Activated CD8-positive, alpha-beta T cell treated with anti-CD3 and anti-CD28 coated beads for 36 hours (primary cell): ENCODE measurements at regions not wholly inside any gene's neighbourhood (a gene's known extent, or its start where the extent isn't known, plus 50 kb on each side); places are given as distances from the start of the nearest gene placed in this dataset.

Source experiments
- ATAC-seq: fragments of 200-7000 bp; cut with Tn5 transposase; one replicate; pipeline ENCODE4 v1.10.0; 2021; ENCODE audit warnings: mild to moderate bottlenecking, moderate library complexity
- CTCF ChIA-PET: fragments of 350-600 bp; sonication (Branson Sonifier 250); formaldehyde crosslinking; loops from one replicate; lab custom pipeline; 2021; ENCODE audit warnings: antibody characterized with exemption; lab: Charles Lee
- POLR2A ChIA-PET: fragments of 350-600 bp; sonication (Branson Sonifier 250); formaldehyde crosslinking; loops from one replicate; lab custom pipeline; 2021; ENCODE audit warnings: antibody characterized with exemption; lab: Charles Lee
- DNase-seq: peaks from one replicate; pipeline ENCODE4 v3.0.0-alpha.2; 2020
- H3K27ac Mint-ChIP-seq: one replicate; pipeline ENCODE4 v1.8.0; 2021; ENCODE audit warnings: mild to moderate bottlenecking, mixed read lengths
- H3K27me3 Mint-ChIP-seq: one replicate; pipeline ENCODE4 v1.8.0; 2021; ENCODE audit warnings: mixed read lengths
- H3K36me3 Mint-ChIP-seq: one replicate; pipeline ENCODE4 v1.8.0; 2021; ENCODE audit warnings: low read depth, mixed read lengths
- H3K4me1 Mint-ChIP-seq: one replicate; pipeline ENCODE4 v1.8.0; 2021; ENCODE audit warnings: low read depth, mixed read lengths
- H3K4me3 Mint-ChIP-seq: one replicate; pipeline ENCODE4 v1.8.0; 2021; ENCODE audit warnings: mild to moderate bottlenecking, moderate library complexity, mixed read lengths
- H3K9me3 Mint-ChIP-seq: one replicate; pipeline ENCODE4 v1.8.0; 2021; ENCODE audit warnings: mixed read lengths
- CTCF ChIP-seq: fragments of 200-600 bp; IDR thresholded peaks from one replicate; pipeline ENCODE4 v1.8.0; 2022; ENCODE audit warnings: antibody characterized with exemption, mild to moderate bottlenecking
- intact Hi-C: fragments of 100-400 bp; cut with micrococcal nuclease; formaldehyde crosslinking; loops from one replicate; pipeline ENCODE4 v1.10.0; 2022

GRCh38 chr3:189092547-189092946 lies 79.2 kb upstream of the TPRG1 start:
- Mint-ChIP-seq H3K4me3 (no peak overlapping the region), H3K4me1 (no peaks in the 10 kb centered on the region), H3K36me3 (no peaks in the 10 kb centered on the region), H3K9me3 (no peaks in the 10 kb centered on the region), H3K27me3 (no peaks in the 10 kb centered on the region), H3K27ac (no peak overlapping the region)
- DNase-seq, result no peak
- intact Hi-C loops, result no loop called here
- no peak for ATAC-seq
- no peak for TF ChIP-seq CTCF
- POLR2A ChIA-PET, result no interaction called here
- CTCF ChIA-PET, result interaction anchor here (1.9 kb wide), 1 partner anchor 12 kb away, joined by 5 read pairs; no protein-coding TSS in a partner anchor

GRCh38 chr3:189094539-189094938 lies 77.2 kb upstream of the TPRG1 start:
- DNase-seq (no peak), ATAC-seq (no peak)
- ChIA-PET POLR2A (no interaction called here), CTCF (interaction anchor here (1.0 kb wide), 1 partner anchor 53 kb away, joined by 4 read pairs; no protein-coding TSS in a partner anchor)
- no peaks in the 10 kb centered on the region for H3K4me1 Mint-ChIP-seq
- H3K9me3 Mint-ChIP-seq, result no peaks in the 10 kb centered on the region
- intact Hi-C loops, result no loop called here
- no peak overlapping the region for H3K27ac Mint-ChIP-seq
- no peak overlapping the region for H3K4me3 Mint-ChIP-seq
- H3K36me3 Mint-ChIP-seq, result no peaks in the 10 kb centered on the region
- no peak for TF ChIP-seq CTCF
- no peaks in the 10 kb centered on the region for H3K27me3 Mint-ChIP-seq

- Mint-ChIP-seq H3K9me3 (no peaks in the 10 kb centered on the region), H3K27ac (no peak overlapping the region), H3K36me3 (no peaks in the 10 kb centered on the region), H3K27me3 (no peaks in the 10 kb centered on the region), H3K4me1 (no peaks in the 10 kb centered on the region), H3K4me3 (no peak overlapping the region)
- ChIA-PET POLR2A (no interaction called here), CTCF (no interaction called here)
- no peak for TF ChIP-seq CTCF
- ATAC-seq (no peak), DNase-seq (no peak)
- intact Hi-C loops, result no loop called here
These were observed 75.7 kb upstream of the TPRG1 start for GRCh38 chr3:189096092-189096491.

- intact Hi-C loops, result no loop called here
- Mint-ChIP-seq H3K27me3 (no peaks in the 10 kb centered on the region), H3K36me3 (no peaks in the 10 kb centered on the region), H3K9me3 (no peaks in the 10 kb centered on the region), H3K4me3 (no peak overlapping the region), H3K27ac (no peak overlapping the region), H3K4me1 (no peaks in the 10 kb centered on the region)
- no peak for DNase-seq
- no peak for ATAC-seq
- TF ChIP-seq CTCF, result no peak
- POLR2A ChIA-PET, result interaction anchor here (1.2 kb wide), 1 partner anchor 18 kb away, joined by 3 read pairs; no protein-coding TSS in a partner anchor
- CTCF ChIA-PET, result no interaction called here
These were observed 72.7 kb upstream of the TPRG1 start for GRCh38 chr3:189099031-189099471.

GRCh38 chr3:189099505-189100290 lies 72.1 kb upstream of the TPRG1 start:
- Mint-ChIP-seq H3K27ac (no peak overlapping the region), H3K36me3 (no peaks in the 10 kb centered on the region), H3K4me3 (no peak overlapping the region), H3K27me3 (no peaks in the 10 kb centered on the region), H3K4me1 (no peaks in the 10 kb centered on the region), H3K9me3 (no peaks in the 10 kb centered on the region)
- POLR2A ChIA-PET, result interaction anchor here (1.2 kb wide), 1 partner anchor 19 kb away, joined by 3 read pairs; no protein-coding TSS in a partner anchor
- no peak for DNase-seq
- no peak for TF ChIP-seq CTCF
- ATAC-seq, result no peak
- CTCF ChIA-PET, result interaction anchor here (1.1 to 1.6 kb wide), 2 partner anchors 23 to 58 kb away, joined by 3 to 4 read pairs; no protein-coding TSS in a partner anchor
- intact Hi-C loops, result no loop called here
